ENCODE measurements at regions not wholly inside any gene's neighbourhood (a gene's known extent, or its start where the extent isn't known, plus 50 kb on each side); places are given as distances from the start of the nearest gene placed in this dataset.

DNA sequence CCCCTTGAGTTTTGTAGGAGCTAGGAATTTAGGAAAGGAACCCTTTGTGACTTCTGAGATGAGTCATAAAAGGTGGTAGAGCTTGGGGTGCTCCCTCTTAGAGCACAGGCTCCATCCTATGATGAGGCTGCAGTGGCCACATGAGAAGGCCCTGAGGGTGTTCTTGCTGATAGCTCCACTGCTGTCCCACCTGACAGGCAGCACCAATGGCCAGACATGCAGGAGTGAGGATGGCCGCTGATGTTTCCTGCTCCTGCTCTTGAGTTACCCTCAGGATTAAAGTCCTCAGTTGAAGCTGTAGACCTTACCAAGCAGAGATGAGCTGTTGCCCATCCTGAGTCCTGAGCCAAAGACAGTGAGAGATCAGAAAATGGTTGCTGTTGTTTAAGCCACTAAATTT lies 512.1 kb downstream of the CDH26 start:
- Histone ChIP-seq H2AFZ (ENCODE audit: low read length) (no peak overlapping the region), H2AK5ac (ENCODE audit: low read depth, low read length) (no peak overlapping the region), H3K4ac (replicated peaks; ENCODE audit: insufficient read length, low read depth, low read length) (no peak overlapping the region), H3K36me3 (ENCODE audit: control insufficient read depth in 2 of 4, insufficient read depth in 4 of 4, low read length in 3 of 4) (no peaks in the 10 kb centered on the region), H2BK20ac (ENCODE audit: low read length) (no peak overlapping the region), H3K23me2 (ENCODE audit: low read depth, low read length) (no peaks in the 10 kb centered on the region), H3K23ac (ENCODE audit: insufficient read length) (no peak overlapping the region), H2BK5ac (ENCODE audit: low read depth, low read length) (no peak overlapping the region), H2BK12ac (ENCODE audit: low read depth, low read length) (no peak overlapping the region), H3K56ac (replicated peaks; ENCODE audit: insufficient read length, low read depth, low read length) (no peak overlapping the region), H3K27me3 (replicated peaks in 1 of 4; ENCODE audit: control insufficient read depth in 3 of 4, extremely low read depth in 1 of 4, insufficient read depth in 3 of 4, low read length in 3 of 4) (no peaks in the 10 kb centered on the region), H3K4me1 (replicated peaks in 1 of 4; ENCODE audit: control insufficient read depth in 3 of 4, insufficient read depth in 4 of 4, low read length in 3 of 4) (no peaks in the 10 kb centered on the region), H4K91ac (replicated peaks; ENCODE audit: insufficient read length, low read length) (no peak overlapping the region), H3K79me1 (ENCODE audit: low read depth, low read length) (no peaks in the 10 kb centered on the region), H3K9me3 (ENCODE audit: insufficient read depth in 2 of 2, low read depth in 1 of 2, low read length in 1 of 2) (no peaks in the 10 kb centered on the region), H3K79me2 (ENCODE audit: control insufficient read depth in 1 of 2, insufficient read depth in 2 of 2, low read length in 2 of 2) (no peaks in the 10 kb centered on the region), H4K5ac (ENCODE audit: insufficient read length, low read depth, low read length) (no peak overlapping the region), H2BK120ac (replicated peaks; ENCODE audit: low read depth, low read length) (no peak overlapping the region), H4K20me1 (replicated peaks in 1 of 2; ENCODE audit: control insufficient read depth in 1 of 2, insufficient read depth in 2 of 2, low read length in 2 of 2) (no peaks in the 10 kb centered on the region), H3K4me2 (ENCODE audit: insufficient read depth in 1 of 2, low read depth in 2 of 2, low read length in 2 of 2) (no peak overlapping the region), H3K27ac (ENCODE audit: low read depth, low read length) (no peak overlapping the region), H3K14ac (ENCODE audit: insufficient read length) (no peak overlapping the region), H3K4me3 (ENCODE audit: extremely low read depth in 1 of 4, insufficient read depth in 2 of 4, low read depth in 3 of 4, low read length in 4 of 4) (no peak overlapping the region), H3K18ac (ENCODE audit: extremely low read depth, low read length) (no peak overlapping the region), H4K8ac (ENCODE audit: extremely low read depth, insufficient read depth, low read length) (no peak overlapping the region), H3K9ac (replicated peaks in 1 of 4; ENCODE audit: extremely low read depth in 1 of 4, low read depth in 3 of 4, low read length in 3 of 4) (no peak overlapping the region), H2BK15ac (ENCODE audit: low read length) (no peak overlapping the region)
- TF ChIP-seq JUND (IDR thresholded peaks at IDR 0.05; ENCODE audit: low read length) = no peak
- TF ChIP-seq RXRA (IDR thresholded peaks at IDR 0.05; ENCODE audit: insufficient read depth, low read depth, low read length) = no peak
- no peak for TF ChIP-seq POU5F1 (IDR thresholded peaks at IDR 0.05; ENCODE audit: low read depth, low read length)
- no peak for TF ChIP-seq POLR2A (IDR thresholded peaks at IDR 0.05; ENCODE audit: control extremely low read depth in 1 of 2, low read depth in 2 of 2, low read length in 2 of 2)
- TF ChIP-seq ZNF274 (IDR thresholded peaks at IDR 0.05; ENCODE audit: borderline replicate concordance, extremely low read depth, low read length) = no peak
- no peak for TF ChIP-seq KDM4A (IDR thresholded peaks at IDR 0.05; ENCODE audit: low read depth, low read length, severe bottlenecking)
- no peak for TF ChIP-seq YY1 (IDR thresholded peaks at IDR 0.05; ENCODE audit: low read depth, low read length)
- no peak for TF ChIP-seq CEBPB (IDR thresholded peaks at IDR 0.05; ENCODE audit: low read depth, low read length)
- no peak for TF ChIP-seq BRCA1 (IDR thresholded peaks at IDR 0.05; ENCODE audit: low read depth, low read length)
- POLR2A ChIA-PET (ENCODE audit: partially characterized antibody) = no interaction called here
- DNase-seq (ENCODE audit: low read depth in 1 of 2, low spot score in 2 of 2) = no peak
- 88% methylated on average over 1 of the region's 1 CpG; no CpG with 5 or more reads in 1 of the 2 experiments for WGBS, 2 experiments (ENCODE audit: extremely low coverage in 1 of 2, insufficient coverage in 1 of 2, insufficient read length in 1 of 2, insufficient replicate concordance in 2 of 2, low coverage in 1 of 2, low lambda C conversion rate in 2 of 2, missing lambda C conversion rate in 1 of 2)
- FAIRE-seq = no peak
- CTCF ChIA-PET (ENCODE audit: partially characterized antibody) = interaction anchor here (6.9 kb wide), 1 partner anchor 16 kb away, joined by 40 read pairs; no protein-coding TSS in a partner anchor

All from H1 (cell line).